OCI-LY3 (cell line): ENCODE measurements at regions not wholly inside any gene's neighbourhood (a gene's known extent, or its start where the extent isn't known, plus 50 kb on each side); places are given as distances from the start of the nearest gene placed in this dataset.

ENCODE experiments used
- H2AFZ ChIP-seq: fragments of 200-600, 300-600 bp; shearing (Covaris generic); 2 replicates; pipeline ENCODE4 v1.6.0; 2014; ENCODE audit warnings: antibody characterized with exemption, low read depth, low read length
- H3K27ac ChIP-seq: fragments of 200-600, 300-600 bp; sonication (generic); 2 replicates; pipeline ENCODE4 v1.5.1; 2014; ENCODE audit warnings: mild to moderate bottlenecking, low read length, moderate library complexity, mixed read lengths
- H3K27me3 ChIP-seq: fragments of 200-600, 300-600 bp; sonication (generic); 2 replicates; pipeline ENCODE4 v1.6.1; 2014; ENCODE audit warnings: low read depth, low read length, mixed read lengths
- H3K36me3 ChIP-seq: fragments of 200-600, 300-600 bp; sonication (generic); replicated peaks from 2 replicates; pipeline ENCODE3; 2014; ENCODE audit warnings: low read depth, low read length, mixed read lengths
- H3K4me1 ChIP-seq: fragments of 300-600, 200-600 bp; sonication (generic); 2 replicates; pipeline ENCODE4 v1.6.1; 2014; ENCODE audit warnings: low read length, mixed read lengths
- H3K4me2 ChIP-seq: fragments of 200-600, 300-600 bp; sonication (generic); 2 replicates; pipeline ENCODE4 v1.6.1; 2014; ENCODE audit warnings: low read length, mixed read lengths
- H3K4me3 ChIP-seq: fragments of 300-600, 200-600 bp; sonication (generic); 2 replicates; pipeline ENCODE4 v1.5.1; 2014; ENCODE audit warnings: antibody characterized with exemption, mild to moderate bottlenecking, low read length, moderate library complexity
- H3K79me2 ChIP-seq: fragments of 300-600, 200-600 bp; shearing (Covaris generic); 2 replicates; pipeline ENCODE4 v1.6.1; 2014; ENCODE audit warnings: mild to moderate bottlenecking, low read length, mixed read lengths
- H3K9ac ChIP-seq: fragments of 300-600, 200-600 bp; shearing (Covaris generic); 2 replicates; pipeline ENCODE4 v1.6.0; 2014; ENCODE audit warnings: mild to moderate bottlenecking, low read length, moderate library complexity
- H3K9me3 ChIP-seq: fragments of 200-600, 300-600 bp; shearing (Covaris generic); 2 replicates; pipeline ENCODE4 v1.6.1; 2014; ENCODE audit warnings: low read length, mixed read lengths; ENCODE audit not compliant: insufficient read depth
- H4K20me1 ChIP-seq: fragments of 200-600, 300-600 bp; sonication (generic); 2 replicates; pipeline ENCODE4 v1.6.1; 2016; ENCODE audit warnings: low read length, mixed read lengths; ENCODE audit not compliant: insufficient read depth
- EZH2phosphoT487 ChIP-seq: fragments of 200-600 bp; shearing (Covaris generic); IDR thresholded peaks from 2 replicates; pipeline ENCODE4 v1.6.1; 2018; ENCODE audit warnings: antibody characterized with exemption, mixed run types, low read depth
- TF ChIP-seq, protein P1 (sequence below): fragments of 200-600, 300-600 bp; sonication (generic); IDR thresholded peaks from 2 replicates; pipeline ENCODE4 v1.5.1; 2014; ENCODE audit warnings: antibody characterized with exemption, low read length, low read depth

DNA sequence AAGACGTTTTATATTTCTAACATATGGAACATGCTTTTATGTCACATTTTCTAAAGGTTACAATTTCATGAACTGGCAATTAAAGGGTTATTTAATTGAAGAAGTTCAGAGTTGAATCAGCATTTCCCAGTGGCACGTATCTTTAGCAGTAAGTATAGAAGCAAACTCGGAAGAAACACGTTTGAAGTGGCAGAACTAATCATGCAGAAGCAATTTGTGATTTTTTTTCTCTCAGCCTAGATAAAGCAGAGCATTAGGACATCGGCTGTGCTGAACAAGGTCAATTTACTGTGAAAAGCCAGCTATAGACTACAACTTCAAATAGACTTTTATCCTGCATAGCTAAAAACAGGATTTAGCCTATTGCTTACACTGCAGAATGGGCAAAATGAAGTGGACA, 104.7 kb downstream of the ISL1 start:
- no peak overlapping the region for H3K4me2 ChIP-seq
- TF ChIP-seq, protein P1, sequence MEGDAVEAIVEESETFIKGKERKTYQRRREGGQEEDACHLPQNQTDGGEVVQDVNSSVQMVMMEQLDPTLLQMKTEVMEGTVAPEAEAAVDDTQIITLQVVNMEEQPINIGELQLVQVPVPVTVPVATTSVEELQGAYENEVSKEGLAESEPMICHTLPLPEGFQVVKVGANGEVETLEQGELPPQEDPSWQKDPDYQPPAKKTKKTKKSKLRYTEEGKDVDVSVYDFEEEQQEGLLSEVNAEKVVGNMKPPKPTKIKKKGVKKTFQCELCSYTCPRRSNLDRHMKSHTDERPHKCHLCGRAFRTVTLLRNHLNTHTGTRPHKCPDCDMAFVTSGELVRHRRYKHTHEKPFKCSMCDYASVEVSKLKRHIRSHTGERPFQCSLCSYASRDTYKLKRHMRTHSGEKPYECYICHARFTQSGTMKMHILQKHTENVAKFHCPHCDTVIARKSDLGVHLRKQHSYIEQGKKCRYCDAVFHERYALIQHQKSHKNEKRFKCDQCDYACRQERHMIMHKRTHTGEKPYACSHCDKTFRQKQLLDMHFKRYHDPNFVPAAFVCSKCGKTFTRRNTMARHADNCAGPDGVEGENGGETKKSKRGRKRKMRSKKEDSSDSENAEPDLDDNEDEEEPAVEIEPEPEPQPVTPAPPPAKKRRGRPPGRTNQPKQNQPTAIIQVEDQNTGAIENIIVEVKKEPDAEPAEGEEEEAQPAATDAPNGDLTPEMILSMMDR, result no peak
- TF ChIP-seq EZH2phosphoT487, result no peak

DNA sequence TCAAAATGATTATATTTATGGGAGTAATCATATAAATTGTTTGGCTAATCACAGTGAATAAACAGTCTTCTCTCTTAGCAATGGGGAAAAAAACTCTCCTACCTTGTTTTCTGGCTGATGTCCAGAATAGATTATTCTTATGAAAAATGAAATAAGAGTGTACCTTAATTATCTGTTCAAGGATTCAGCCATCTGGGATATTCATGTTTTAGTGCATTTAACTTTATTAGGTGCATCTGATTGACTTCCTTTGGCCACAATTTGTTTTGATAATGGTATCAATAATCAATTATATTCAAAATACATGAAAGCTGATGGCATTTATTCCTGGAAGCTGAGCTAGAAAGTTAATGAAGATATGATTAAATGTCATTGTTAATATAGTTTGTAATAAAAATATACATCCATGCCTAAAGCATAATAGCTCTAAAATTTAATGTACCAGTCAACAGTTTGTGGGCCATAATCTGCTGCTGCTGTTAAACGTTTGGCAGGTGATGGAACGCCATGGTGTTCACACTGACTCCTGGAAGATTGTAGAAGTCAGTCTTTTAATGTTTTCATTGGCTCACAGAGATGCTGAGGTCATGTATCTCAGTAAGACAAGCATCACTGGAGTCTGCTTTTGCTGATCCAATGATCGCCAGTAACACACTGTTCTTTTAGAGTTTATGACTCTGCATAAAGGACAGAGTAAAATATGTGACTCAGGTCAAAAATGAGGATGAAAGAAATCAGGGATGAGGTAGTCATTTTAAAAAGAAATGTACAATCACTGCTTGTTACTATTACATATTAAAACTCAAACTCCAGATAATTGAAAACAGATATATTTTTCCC, 105.8 kb downstream of the ISL1 start:
- H3K4me3 ChIP-seq, result no peak overlapping the region
- H3K79me2 ChIP-seq, result no peaks in the 10 kb centered on the region
- no peaks in the 10 kb centered on the region for H3K9me3 ChIP-seq
- H2AFZ ChIP-seq, result no peak overlapping the region
- no peak overlapping the region for H3K27ac ChIP-seq
- H3K27me3 ChIP-seq, result no peaks in the 10 kb centered on the region
- TF ChIP-seq, protein P1, result no peak
- TF ChIP-seq EZH2phosphoT487, result no peak
- no peaks in the 10 kb centered on the region for H4K20me1 ChIP-seq
- no peak overlapping the region for H3K4me2 ChIP-seq
- no peaks in the 10 kb centered on the region for H3K36me3 ChIP-seq
- no peaks in the 10 kb centered on the region for H3K4me1 ChIP-seq
- no peak overlapping the region for H3K9ac ChIP-seq

More for the DNA sequence above, 104.7 kb downstream of the ISL1 start:
- no peaks in the 10 kb centered on the region for H3K36me3 ChIP-seq
- H2AFZ ChIP-seq, result no peak overlapping the region
- no peak overlapping the region for H3K4me3 ChIP-seq
- H3K9ac ChIP-seq, result no peak overlapping the region
- H3K27me3 ChIP-seq, result no peaks in the 10 kb centered on the region
- no peaks in the 10 kb centered on the region for H3K79me2 ChIP-seq
- H3K4me1 ChIP-seq, result no peaks in the 10 kb centered on the region
- H3K9me3 ChIP-seq, result no peaks in the 10 kb centered on the region
- H3K27ac ChIP-seq, result no peak overlapping the region
- no peaks in the 10 kb centered on the region for H4K20me1 ChIP-seq

DNA sequence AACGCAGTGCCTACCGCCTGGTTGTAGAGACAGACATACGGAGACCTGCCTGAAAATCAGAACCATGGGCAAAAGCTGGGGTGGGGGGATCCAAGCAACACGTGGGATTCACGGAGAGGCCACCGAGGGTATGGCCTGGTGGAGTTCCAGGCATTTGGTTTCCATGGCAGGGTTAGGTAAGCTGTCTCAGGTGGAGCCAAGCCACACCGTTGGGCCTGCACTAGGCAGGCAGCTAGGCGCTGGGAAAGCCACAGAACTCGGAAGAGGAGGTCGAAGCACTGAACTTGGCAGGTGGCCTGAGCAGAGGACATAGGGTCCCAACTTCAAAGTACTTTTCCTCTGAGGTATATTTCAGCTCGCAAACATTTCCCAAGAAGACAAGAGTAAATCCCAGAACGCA, 111.6 kb downstream of the ISL1 start:
- Histone ChIP-seq H3K4me2 (no peak overlapping the region), H3K36me3 (no peaks in the 10 kb centered on the region)

GRCh38 chr5:51495672-51496071, 112.4 kb downstream of the ISL1 start:
- H2AFZ ChIP-seq, result no peak overlapping the region
- no peak overlapping the region for H3K4me3 ChIP-seq
- no peak overlapping the region for H3K4me2 ChIP-seq
- no peak overlapping the region for H3K9ac ChIP-seq
- no peaks in the 10 kb centered on the region for H3K9me3 ChIP-seq
- H3K79me2 ChIP-seq, result no peaks in the 10 kb centered on the region
- H3K4me1 ChIP-seq, result no peaks in the 10 kb centered on the region
- H3K27ac ChIP-seq, result no peak overlapping the region
- H3K36me3 ChIP-seq, result no peaks in the 10 kb centered on the region
- TF ChIP-seq EZH2phosphoT487, result no peak
- TF ChIP-seq, protein P1, result no peak
- H4K20me1 ChIP-seq, result no peaks in the 10 kb centered on the region
- H3K27me3 ChIP-seq, result no peaks in the 10 kb centered on the region

More for the DNA sequence above, 111.6 kb downstream of the ISL1 start:
- Histone ChIP-seq H2AFZ (no peak overlapping the region), H4K20me1 (no peaks in the 10 kb centered on the region), H3K4me3 (no peak overlapping the region), H3K79me2 (no peaks in the 10 kb centered on the region), H3K4me1 (no peaks in the 10 kb centered on the region), H3K9me3 (no peaks in the 10 kb centered on the region), H3K9ac (no peak overlapping the region), H3K27me3 (no peaks in the 10 kb centered on the region), H3K27ac (no peak overlapping the region)
- no peak for TF ChIP-seq EZH2phosphoT487
- TF ChIP-seq, protein P1, result no peak
